ENCODE measurements at regions not wholly inside any gene's neighbourhood (a gene's known extent, or its start where the extent isn't known, plus 50 kb on each side); places are given as distances from the start of the nearest gene placed in this dataset.
"Not testable (repeated sequence)": the region's sequence is repeated elsewhere in the genome, so short reads cannot be mapped to it uniquely, and the experiment has no call there.

DNA sequence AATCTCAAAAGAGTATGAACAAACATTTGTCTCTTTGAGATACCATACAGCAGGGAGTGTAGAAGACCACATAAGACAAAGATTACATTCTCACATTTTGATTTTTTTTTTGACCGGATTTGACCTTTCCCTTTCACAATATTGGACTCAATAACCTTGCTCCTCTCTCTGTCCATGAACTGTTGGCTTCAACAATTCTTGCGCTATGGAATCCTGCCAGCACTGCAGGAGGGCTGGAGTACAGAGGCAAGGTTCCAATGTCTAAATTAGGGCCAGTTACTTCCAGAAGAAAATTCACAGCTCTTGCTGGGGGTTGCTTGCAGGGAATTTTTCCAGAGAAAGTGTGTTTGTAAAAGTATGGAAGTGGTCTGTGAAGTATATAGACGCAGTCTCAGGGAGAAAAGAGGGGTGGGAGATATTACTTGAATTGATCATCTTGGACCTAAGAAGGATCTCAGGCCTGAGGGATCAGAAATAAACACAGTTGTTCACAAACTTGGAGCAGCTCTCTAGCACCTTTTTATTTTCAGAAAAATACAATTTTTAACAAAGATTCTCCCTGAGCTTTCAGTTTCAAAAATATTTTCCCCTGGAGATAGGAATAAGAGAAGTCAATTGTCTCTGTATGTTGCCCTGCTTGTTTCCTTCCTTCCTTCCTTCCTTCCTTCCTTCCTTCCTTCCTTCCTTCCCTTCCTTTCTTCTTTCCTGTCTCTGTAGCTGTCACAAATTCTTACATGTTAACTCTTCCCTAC lies 765.9 kb downstream of the BCKDHB start:
- DNase-seq, result no peak

DNA sequence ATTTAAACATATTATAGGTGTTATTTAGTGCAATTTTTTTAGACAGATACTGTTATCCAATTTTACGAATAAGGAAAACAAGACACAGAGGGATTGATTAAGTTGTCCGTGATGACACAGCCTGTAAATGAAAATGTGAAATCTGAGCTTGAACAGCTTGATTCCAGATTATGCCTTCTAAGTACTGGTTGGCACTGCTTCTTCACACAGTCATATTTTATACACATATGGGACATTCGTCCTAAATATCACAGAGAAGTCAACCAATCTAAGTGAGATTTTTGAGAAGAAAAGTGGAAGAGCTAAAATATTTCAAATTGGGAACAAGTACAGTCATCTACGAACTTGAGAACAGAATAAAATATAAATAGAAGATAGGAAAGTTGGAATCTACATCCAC lies 756.3 kb downstream of the BCKDHB start:
- no peak for DNase-seq

DNA sequence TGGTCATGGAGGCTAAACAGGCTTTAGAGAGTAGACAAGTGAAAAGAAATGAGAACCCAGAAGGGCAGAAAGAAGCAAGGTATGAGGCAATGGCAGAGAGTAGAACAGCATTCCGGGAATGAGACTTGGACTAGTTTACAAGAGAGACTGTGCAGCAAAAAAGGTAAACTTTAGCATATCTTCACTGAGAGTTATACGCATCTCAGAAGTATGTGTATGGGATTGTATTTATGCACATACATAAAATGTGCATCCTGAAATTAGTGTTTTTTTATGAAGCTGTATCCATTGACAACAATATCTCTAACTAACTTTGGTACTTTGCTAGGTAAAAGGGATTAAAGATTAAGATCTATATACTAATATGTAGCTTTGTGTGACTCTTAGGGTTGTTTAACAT lies 753.6 kb downstream of the BCKDHB start:
- DNase-seq, result no peak

DNA sequence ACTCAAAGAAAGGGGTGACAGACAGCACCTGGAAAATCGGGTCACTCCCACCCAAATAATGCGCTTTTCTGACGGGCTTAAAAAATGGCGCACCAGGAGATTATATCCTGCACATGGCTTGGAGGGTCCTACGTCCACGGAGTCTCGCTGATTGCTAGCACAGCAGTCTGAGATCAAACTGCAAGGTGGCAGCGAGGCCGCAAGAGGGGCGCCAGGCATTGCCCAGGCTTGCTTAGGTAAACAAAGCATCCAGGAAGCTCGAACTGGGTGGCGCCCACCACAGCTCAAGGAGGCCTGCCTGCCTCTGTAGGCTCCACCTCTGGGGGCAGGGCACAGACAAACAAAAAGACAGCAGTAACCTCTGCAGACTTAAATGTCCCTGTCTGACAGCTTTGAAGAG lies 741.5 kb downstream of the BCKDHB start:
- DNase-seq, result not testable (repeated sequence)

DNA sequence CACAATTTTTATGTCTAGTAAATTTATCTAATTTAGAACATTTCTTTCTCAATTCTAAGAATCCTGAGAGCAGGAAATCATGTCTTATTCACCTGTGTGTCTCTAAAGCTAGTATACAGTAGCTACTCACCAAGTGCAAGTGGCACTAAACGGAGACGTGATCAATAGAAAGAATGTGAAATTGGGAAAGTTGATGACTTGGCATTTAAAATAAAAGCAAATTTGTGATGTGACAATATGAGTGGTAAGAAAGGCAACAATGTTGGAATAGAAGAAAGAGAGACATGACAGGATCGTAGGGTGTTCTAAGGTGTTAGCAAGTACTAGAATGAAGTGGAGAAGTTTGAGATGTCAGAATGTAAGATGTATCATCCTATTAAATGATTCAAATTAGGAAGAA lies 725.9 kb downstream of the BCKDHB start:
- DNase-seq, result no peak

DNA sequence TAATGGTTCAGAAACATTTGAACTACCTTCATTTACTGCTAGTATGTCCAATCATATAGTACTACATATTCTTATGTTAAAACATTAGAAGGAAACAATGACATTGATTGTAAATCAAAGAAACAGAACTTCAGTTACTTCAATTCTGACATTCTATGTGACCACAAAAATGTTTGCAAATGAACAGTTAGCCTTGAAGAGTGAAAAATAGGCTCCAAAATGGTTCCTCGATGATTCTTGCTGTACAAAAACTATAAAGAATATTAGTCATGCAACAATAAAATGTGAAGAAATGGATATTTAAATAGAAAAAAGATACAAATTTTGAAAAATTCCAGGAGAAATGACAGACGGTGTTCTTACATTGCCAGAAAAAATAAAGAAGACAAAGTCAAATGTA lies 686.9 kb downstream of the BCKDHB start:
- no peak for DNase-seq

DNA sequence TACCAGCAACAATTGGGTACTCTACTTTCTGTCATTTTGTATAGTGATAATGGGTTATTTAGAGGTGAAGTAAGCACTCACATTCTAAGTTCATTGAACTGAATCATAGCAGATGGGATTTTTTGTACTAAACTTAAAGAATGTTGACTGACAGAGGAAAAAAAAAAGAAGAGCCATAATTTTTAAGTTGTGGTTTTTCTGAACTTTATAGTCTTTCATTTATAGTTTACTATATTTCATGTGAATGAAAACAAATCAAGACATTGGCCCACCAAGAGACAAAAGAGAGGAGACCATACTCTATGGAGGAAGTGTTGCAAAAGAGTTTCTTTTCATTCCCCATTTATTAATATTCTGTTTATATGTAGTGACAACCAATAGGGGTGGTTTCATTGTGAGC lies 685.7 kb downstream of the BCKDHB start:
- no peak for DNase-seq

DNA sequence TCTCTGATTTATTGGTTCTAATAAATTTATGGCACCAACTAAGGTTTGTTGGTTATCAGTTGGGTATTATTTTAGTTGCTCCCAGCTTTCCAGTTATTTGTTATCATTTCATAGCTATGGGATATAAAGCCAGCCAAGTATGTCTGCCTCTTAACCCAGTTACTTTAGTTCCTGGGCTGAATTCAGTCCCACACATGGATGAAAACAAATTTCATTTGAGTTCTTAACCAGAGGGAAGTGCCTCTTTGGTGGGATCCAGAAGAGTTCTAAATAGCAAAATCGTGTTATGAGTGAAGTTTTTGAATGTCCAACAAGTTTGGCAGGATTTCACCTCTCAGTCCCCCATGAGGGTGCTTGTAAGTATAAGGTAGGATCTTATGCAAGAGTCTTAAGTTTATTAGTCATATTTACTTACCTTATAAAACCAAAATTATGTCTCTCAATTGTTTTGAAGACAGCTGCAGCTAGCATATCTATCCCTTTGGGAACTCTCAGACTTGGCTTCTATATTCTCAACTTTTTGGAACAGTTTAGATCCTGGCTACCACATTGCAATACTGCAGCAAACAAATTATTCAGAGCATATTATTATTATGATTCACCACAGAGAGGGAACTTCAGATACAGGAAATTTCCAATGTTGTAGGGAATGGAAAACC lies 683.6 kb downstream of the BCKDHB start:
- DNase-seq, result no peak

DNA sequence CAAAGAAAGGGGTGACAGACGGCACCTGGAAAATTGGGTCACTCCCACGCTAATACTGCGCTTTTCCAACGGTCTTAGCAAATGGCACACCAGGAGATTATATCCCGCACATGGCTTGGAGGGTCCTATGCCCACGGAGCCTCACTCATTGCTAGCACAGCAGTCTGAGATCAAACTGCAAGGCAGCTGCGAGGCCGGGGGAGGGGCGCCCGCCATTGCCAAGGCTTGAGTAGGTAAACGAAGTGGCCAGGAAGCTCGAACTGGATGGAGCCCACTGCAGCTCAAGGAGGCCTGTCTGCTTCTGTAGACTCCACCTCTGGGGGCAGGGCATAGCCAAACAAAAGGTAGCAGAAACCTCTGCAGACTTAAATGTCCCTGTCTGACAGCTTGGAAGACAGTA lies 676.8 kb downstream of the BCKDHB start:
- not testable (repeated sequence) for DNase-seq

DNA sequence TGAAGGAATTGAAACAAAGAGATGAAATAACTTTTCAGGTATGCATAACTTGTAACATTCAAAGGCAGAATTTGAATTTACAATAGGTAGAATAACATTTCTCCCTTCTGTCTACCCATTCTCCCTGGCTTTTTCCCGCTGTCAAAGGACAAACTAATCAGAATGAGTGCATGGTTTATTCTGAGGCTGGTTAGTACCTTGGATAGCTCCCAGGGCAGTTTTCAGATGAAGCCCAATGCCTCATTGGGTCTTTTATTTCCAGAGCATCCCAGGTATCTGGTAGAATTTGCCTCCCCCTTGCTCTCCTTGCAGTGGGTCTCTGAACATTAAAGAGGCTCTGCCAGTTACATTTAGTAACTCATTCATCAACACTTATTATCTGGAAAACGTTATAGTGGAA lies 665.5 kb downstream of the BCKDHB start:
- DNase-seq, result no peak

DNA sequence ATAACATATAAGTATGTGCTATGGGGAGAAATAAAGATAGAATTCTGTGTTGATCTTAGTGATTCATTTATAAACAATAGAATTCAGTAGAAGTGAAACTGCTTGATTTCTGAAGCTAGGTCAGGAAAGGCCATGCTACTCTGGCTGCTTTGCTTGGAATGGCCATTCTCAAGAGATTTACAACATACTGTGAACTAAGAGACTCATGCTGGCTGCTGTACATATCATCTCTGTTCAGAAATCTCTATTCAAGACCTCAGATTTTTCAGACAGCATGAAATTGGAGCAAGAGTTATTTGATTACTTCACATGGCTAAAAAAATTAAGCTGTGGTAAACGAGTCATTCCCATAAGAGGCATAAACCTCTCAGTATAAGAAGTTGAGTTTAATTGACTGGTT lies 662.6 kb downstream of the BCKDHB start:
- no peak for DNase-seq

DNA sequence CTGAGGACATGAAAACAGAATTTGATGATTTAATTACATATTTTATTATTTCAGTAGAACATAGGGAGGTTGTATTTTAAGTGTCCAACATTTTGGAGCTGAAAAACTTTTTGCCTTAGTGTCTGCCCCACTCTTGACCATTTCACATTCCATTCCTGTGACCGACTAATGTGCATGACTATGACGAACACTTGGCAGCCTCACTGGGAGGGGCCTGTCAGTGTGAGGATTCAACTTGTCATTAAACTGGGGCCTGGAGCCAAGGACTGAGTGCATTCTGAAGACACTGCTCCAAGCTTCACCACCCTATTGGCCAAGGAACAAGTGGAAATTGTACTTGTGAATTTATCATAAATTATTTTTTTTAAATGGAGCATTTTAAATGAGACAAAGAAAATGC lies 661.3 kb downstream of the BCKDHB start:
- no peak for DNase-seq

DNA sequence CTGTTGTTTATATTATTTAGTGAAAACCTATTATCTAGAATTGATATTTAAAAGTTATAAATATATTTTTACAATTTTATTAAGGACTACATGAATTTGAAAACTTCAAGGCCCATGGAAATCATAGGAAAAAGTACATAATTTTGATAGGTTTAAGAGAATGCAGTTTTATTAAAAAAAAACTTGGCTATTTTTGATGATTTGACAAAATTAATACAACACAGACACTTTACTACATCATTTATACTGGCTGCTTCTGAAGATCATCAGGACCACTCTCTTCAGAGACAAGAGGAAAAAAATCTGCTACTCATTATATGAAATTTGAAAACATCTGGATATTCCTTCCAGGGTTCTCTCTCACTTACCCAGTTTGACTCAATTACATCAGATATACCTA lies 637.7 kb downstream of the BCKDHB start:
- no peak for DNase-seq

DNA sequence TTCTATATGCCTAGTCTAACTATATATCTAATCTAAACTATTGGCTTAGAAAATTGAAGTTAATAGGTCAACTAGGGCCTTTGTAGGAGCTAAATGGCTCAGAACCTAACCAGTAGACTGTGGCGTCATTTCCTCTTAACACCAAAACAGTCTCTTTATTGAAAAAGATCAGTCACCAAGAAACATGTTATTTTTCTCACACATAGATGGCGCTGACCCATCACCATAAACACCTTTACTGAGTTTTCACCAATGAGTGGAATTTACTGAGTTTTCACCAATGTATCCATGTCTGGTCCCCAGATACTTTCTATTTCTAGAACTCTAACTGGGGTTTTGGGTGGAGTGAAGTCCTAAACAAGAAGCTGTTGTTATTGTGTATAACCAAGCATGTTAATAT lies 636.0 kb downstream of the BCKDHB start:
- no peak for DNase-seq

DNA sequence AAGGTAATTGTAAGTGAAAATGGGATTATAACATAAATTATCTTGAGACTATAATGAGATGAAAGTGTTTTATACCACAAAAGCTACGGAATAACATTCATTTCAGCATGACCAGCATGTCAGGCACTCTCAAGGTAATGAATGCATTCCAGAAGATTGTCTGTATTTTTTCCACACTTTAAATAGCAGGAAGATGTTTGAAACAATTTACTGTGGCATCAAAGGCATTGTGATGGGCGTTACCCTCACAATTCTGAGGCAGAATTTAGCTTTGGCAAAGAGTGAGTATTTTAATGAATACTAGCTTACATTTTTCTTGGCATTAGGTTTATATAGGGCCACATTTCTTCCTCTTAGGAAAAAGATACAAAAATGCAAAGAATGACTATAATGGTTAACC lies 627.2 kb downstream of the BCKDHB start:
- no peak for DNase-seq

DNA sequence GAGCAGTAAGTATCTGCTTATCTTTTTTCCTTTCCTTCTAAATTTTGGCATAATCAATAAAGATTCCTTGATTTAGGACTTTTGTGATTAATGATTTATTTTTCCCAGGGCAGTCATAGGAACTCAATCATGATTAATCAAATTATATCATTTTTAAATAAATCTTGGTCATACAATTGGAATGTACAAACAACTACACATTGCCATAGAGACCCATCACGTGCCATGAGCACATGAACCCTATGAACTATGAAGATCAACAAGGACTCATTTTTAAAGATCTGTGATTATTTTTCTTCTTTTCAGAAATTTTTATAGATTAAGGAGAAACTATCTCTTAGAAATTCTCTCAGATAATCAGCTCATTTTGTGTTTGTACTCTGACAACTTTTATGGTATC lies 622.4 kb downstream of the BCKDHB start:
- no peak for DNase-seq

DNA sequence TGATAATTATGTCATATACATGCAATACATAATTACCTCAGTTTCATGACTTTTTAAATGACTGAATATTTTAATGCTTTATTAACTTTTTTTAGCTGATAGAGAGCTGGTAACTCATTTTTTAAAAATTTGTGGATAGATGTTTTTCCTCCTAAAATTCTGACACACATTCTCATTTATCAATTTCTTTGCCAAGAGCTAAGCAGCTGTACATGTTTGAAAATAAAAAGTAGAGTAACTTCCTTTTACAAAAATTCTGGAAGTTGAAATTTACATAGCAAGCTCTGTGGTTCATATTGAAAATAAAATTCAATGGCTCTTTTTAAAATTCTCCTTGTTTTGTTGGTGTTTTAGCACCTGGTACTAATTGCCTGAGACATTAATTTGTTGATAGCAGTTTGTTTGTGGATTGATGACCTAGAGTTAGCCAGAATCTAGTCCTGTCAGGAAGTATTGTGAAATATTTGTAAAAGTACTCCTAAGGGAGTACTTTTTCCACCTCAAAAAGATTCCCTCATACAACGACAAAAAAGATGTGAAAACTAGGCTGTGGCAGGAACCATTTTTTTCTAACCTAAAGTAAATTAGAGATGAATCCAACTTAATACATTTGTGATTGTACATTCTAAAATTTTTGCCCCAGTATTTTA lies 621.8 kb downstream of the BCKDHB start:
- DNase-seq, result no peak

DNA sequence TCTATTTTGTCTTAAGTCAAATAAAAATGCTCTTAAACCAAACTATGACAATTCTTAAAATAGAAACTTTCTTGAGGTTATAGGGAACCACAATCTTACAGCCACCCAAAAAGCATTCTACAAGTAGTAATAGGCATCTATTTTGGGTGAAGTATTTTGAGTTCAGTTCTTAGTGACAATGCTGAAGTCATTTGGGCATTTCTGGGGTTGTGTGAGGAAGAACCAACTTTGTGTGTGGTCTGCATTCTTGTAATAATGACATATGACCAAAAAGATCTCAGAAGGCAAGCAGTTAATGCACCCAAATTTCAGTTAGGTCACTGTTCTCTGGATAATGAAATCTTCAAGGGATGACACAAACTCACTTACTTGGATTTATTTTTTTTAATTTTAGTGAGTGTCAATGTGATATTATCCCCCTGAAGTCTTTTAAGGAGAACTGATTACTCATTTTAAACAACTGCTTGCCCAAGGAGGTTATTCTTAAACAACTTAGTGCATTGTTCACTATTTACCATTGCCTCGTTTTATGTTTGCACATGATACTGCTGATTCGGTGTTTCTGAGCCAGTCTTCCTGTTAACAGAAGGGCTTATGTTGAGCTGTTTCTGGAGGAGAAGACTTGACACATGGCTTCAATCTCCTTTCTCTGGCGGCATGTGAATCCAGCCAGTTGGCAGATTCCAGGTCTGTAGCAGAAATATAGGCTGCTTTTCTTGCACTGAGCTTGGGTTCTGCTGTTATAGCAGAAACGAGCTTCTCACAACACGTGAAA lies 618.9 kb downstream of the BCKDHB start:
- DNase-seq, result no peak

DNA sequence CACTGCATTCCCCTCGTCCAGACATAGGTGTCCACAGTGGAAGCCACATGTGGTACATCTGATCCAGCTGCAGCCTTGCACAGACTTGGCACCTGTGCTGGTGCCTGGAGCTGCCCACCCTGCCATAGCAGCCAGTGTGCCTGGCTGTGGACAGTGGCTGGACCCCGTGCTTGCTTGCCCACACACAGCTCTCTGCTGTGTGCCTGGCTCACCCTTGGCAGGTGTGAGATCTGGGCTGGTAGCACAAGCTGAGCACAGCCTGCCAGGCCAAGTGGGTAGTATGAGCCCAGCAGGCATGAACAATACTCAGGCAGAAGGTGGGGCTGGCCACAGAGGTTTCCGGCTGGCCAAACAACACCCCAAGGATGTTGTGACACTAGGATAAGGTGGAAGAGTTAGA lies 614.4 kb downstream of the BCKDHB start:
- DNase-seq, result no peak

DNA sequence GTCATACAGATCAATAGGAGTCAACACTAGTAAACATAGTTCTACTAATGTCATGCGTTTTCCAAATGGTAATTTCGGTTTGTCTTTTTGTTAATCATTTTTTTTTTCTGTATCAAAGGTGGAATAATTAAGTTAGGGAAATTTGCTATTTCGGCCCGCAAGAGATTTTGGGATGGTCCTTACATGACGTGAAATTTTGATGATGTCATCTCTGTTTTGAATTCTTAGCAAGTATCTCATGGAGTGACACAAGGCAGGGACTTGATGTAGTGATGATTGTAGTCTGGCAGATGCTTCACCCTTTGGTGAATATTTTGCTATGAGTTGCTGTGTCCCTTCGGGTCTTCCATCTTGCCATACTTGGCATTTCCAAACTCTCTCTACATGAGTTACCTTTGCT lies 608.0 kb downstream of the BCKDHB start:
- no peak for DNase-seq

DNA sequence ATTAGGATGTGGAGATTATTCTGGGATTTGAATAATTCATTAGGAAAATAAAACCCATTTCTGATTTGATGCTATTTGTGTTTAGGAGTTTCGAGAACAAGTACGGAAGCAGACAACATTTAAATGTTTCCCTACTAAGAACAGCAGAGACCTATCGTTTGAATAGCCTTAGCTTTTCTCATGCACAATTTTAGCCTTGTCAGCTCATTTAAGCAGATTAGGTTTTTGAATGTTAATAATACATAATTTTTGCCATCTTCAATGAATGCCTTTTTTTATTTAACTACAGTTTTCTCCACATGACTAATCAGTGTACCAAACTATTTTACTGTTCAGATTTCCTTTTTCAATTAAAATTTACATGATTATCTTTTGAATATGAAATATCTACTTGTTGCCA lies 592.0 kb downstream of the BCKDHB start:
- no peak for DNase-seq

DNA sequence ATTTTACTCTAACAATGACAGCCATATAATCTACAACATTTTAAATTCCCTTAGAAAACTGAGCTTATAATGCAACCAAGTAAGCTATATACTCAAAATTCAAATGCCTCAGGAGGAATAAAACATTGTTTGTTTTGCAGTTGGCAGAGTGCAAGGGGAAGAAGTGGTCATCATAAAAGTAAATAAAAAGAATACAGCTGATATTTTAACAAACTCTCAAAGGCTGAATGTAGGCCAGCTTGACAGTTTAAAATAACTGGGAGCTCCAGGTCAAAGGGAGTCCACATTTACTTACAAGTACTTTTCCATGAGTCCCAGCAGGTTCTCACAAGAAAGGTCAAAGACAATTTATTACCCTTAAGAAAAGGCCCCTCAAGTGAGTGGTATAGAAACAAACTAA lies 589.8 kb downstream of the BCKDHB start:
- no peak for DNase-seq

DNA sequence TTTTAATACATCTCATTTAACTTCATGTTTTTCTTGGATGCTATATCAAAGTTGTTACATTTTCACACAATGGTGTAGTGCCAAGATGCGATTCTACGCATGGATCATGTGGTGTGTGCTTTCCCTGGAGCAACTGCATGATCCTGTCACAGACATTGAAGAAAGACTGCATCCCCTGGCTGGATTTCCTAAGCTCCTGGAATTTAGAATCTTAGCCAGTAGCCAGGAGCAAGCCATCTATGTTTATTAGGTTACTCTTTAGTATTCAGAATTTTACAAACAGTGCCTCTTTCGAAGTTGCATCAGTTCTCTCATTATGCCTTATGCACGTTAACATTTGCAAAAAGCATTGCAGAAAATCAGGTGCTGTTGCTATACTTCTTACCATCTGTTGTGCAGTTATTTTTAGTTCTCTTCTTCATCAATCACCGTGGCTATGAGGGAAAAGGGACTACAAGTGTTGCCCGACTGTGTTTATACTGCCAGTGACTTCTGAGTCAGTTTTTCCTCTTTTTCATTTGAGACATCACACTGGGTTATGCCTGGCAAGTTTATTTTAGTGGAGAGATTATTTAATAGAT lies 584.2 kb downstream of the BCKDHB start:
- DNase-seq, result no peak

Measured in NCI-H1436 treated with DMSO at 0.1 percent for 48 hours (cell line).